HG02884 (cell line): ENCODE measurements at regions not wholly inside any gene's neighbourhood (a gene's known extent, or its start where the extent isn't known, plus 50 kb on each side); places are given as distances from the start of the nearest gene placed in this dataset.
"Not testable (repeated sequence)": the region's sequence is repeated elsewhere in the genome, so short reads cannot be mapped to it uniquely, and the experiment has no call there.

ENCODE experiments used
- ATAC-seq: cut with Tn5 transposase; IDR thresholded peaks from one replicate; pipeline ENCODE4 v1.9.1; 2021; ENCODE audit warnings: mild to moderate bottlenecking, moderate library complexity; ENCODE audit not compliant: unreplicated experiment

GRCh38 chr3:177449360-177450006, 252.2 kb upstream of the TBL1XR1 start:
- ATAC-seq, result peak; percentile 91

GRCh38 chr3:177451301-177451750, 254.0 kb upstream of the TBL1XR1 start:
- ATAC-seq, result no peak

- no peak for ATAC-seq
Observed at GRCh38 chr3:177451864-177452830, 254.9 kb upstream of the TBL1XR1 start.

- ATAC-seq, result no peak
Observed at GRCh38 chr3:177452831-177453450, 255.7 kb upstream of the TBL1XR1 start.

GRCh38 chr3:177453451-177453844, 256.2 kb upstream of the TBL1XR1 start:
- ATAC-seq, result no peak

- not testable (repeated sequence) for ATAC-seq
Observed at GRCh38 chr3:177457204-177457603, 259.9 kb upstream of the TBL1XR1 start.

- ATAC-seq, result no peak
Observed at GRCh38 chr3:177459401-177459800, 262.1 kb upstream of the TBL1XR1 start.

- no peak for ATAC-seq
Observed at GRCh38 chr3:177460047-177460446, 262.8 kb upstream of the TBL1XR1 start.

- no peak for ATAC-seq
Observed at GRCh38 chr3:177461765-177462164, 264.5 kb upstream of the TBL1XR1 start.

GRCh38 chr3:177463341-177463740, 266.1 kb upstream of the TBL1XR1 start:
- ATAC-seq, result not testable (repeated sequence)

- ATAC-seq, result no peak
Observed at GRCh38 chr3:177463863-177464262, 266.6 kb upstream of the TBL1XR1 start.

GRCh38 chr3:177464392-177465256, 267.3 kb upstream of the TBL1XR1 start:
- ATAC-seq, result no peak

- ATAC-seq, result no peak
Observed at GRCh38 chr3:177465257-177465642, 268.0 kb upstream of the TBL1XR1 start.

GRCh38 chr3:177466074-177466473, 268.8 kb upstream of the TBL1XR1 start:
- ATAC-seq, result no peak

- ATAC-seq, result not testable (repeated sequence)
Observed at GRCh38 chr3:177466622-177467021, 269.3 kb upstream of the TBL1XR1 start.

- no peak for ATAC-seq
Observed at GRCh38 chr3:177467247-177467985, 270.1 kb upstream of the TBL1XR1 start.

GRCh38 chr3:177468331-177468730, 271.0 kb upstream of the TBL1XR1 start:
- no peak for ATAC-seq

GRCh38 chr3:177468816-177469215, 271.5 kb upstream of the TBL1XR1 start:
- no peak for ATAC-seq

- ATAC-seq, result no peak
Observed at GRCh38 chr3:177469216-177469615, 271.9 kb upstream of the TBL1XR1 start.
